Stomach (tissue), 4 donors: ENCODE measurements at regions not wholly inside any gene's neighbourhood (a gene's known extent, or its start where the extent isn't known, plus 50 kb on each side); places are given as distances from the start of the nearest gene placed in this dataset.

Experiments
- EP300 ChIP-seq: sonication (generic); formaldehyde crosslinking; IDR thresholded peaks from one replicate; pipeline ENCODE4 v1.6.1; 2017; ENCODE audit warnings: antibody characterized with exemption
- POLR2A ChIP-seq, 4 donors: fragments of 450-650 bp; IDR thresholded peaks; one replicate each; pipeline ENCODE4 v1.6.1; 2016; ENCODE audit warnings: antibody characterized with exemption in 4 of 4, control low read depth in 2 of 4, mild to moderate bottlenecking in 1 of 4, moderate library complexity in 1 of 4
- POLR2AphosphoS5 ChIP-seq, 3 donors: sonication (generic); formaldehyde crosslinking; IDR thresholded peaks; one replicate each; pipeline ENCODE4 v1.6.1; 2016; ENCODE audit warnings: antibody characterized with exemption in 3 of 3
- TF ChIP-seq, protein P1 (sequence below), 7 experiments: fragments of 450-650 bp in 4 of 7; fragments of 200-600 bp in 3 of 7; sonication (generic) in 3 of 7; IDR thresholded peaks; one replicate each; pipeline ENCODE4 v1.5.1; 2016 to 2019; ENCODE audit warnings: antibody characterized with exemption in 7 of 7, control low read depth in 2 of 7, mild to moderate bottlenecking in 1 of 7

DNA sequence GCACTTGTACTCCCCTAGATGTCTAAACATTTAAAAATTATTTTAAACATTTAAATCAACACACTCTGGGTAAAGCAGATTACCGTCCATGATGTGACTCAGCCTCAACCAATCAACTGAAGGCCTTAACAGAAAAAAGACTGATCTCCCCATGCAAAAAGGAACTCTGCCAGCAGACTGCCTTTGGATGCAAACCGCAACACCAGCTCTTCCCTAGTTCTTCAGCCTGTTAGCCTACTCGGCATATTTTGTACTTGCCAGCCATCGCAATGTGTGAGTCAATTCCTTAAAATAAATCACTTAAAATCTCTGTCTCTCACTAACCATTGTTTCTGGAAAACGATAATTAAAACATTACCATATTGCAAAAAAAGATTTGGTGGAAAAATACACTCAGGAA, 375.9 kb downstream of the RSL24D1 start:
- TF ChIP-seq, protein P1, sequence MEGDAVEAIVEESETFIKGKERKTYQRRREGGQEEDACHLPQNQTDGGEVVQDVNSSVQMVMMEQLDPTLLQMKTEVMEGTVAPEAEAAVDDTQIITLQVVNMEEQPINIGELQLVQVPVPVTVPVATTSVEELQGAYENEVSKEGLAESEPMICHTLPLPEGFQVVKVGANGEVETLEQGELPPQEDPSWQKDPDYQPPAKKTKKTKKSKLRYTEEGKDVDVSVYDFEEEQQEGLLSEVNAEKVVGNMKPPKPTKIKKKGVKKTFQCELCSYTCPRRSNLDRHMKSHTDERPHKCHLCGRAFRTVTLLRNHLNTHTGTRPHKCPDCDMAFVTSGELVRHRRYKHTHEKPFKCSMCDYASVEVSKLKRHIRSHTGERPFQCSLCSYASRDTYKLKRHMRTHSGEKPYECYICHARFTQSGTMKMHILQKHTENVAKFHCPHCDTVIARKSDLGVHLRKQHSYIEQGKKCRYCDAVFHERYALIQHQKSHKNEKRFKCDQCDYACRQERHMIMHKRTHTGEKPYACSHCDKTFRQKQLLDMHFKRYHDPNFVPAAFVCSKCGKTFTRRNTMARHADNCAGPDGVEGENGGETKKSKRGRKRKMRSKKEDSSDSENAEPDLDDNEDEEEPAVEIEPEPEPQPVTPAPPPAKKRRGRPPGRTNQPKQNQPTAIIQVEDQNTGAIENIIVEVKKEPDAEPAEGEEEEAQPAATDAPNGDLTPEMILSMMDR (IDR thresholded peaks at IDR 0.05) = no peak
- TF ChIP-seq EP300 = no peak
- no peak for TF ChIP-seq POLR2AphosphoS5 (IDR thresholded peaks at IDR 0.05)
- no peak for TF ChIP-seq POLR2A (IDR thresholded peaks at IDR 0.05)
